ENCODE measurements at regions not wholly inside any gene's neighbourhood (a gene's known extent, or its start where the extent isn't known, plus 50 kb on each side); places are given as distances from the start of the nearest gene placed in this dataset.

GRCh38 chr18:78293540-78293939 lies 686.1 kb upstream of the SALL3 start:
- TF ChIP-seq CTCF (conservative IDR thresholded peaks at IDR 0.05; ENCODE audit: low read depth, low read length) = no peak
- DNase-seq (ENCODE audit: low read depth) = no peak
- no peak overlapping the region for H3K4me3 ChIP-seq (ENCODE audit: low read depth, low read length)

- TF ChIP-seq CTCF (conservative IDR thresholded peaks at IDR 0.05; ENCODE audit: low read depth, low read length) = no peak
- no peak for DNase-seq (ENCODE audit: low read depth)
- no peak overlapping the region for H3K4me3 ChIP-seq (ENCODE audit: low read depth, low read length)
Measured at GRCh38 chr18:78293940-78294541, 685.6 kb upstream of the SALL3 start.

GRCh38 chr18:78295262-78295661 lies 684.4 kb upstream of the SALL3 start:
- TF ChIP-seq CTCF (conservative IDR thresholded peaks at IDR 0.05; ENCODE audit: low read depth, low read length) = no peak
- no peak for DNase-seq (ENCODE audit: low read depth)

GRCh38 chr18:78296166-78296565 lies 683.5 kb upstream of the SALL3 start:
- DNase-seq (ENCODE audit: low read depth) = no peak
- no peak for TF ChIP-seq CTCF (conservative IDR thresholded peaks at IDR 0.05; ENCODE audit: low read depth, low read length)
- no peak overlapping the region for H3K4me3 ChIP-seq (ENCODE audit: low read depth, low read length)

More at GRCh38 chr18:78295262-78295661, 684.4 kb upstream of the SALL3 start:
- H3K4me3 ChIP-seq (ENCODE audit: low read depth, low read length) = no peak overlapping the region

GRCh38 chr18:78297048-78297447 lies 682.6 kb upstream of the SALL3 start:
- no peak overlapping the region for H3K4me3 ChIP-seq (ENCODE audit: low read depth, low read length)
- TF ChIP-seq CTCF (conservative IDR thresholded peaks at IDR 0.05; ENCODE audit: low read depth, low read length) = no peak
- DNase-seq (ENCODE audit: low read depth) = no peak

GRCh38 chr18:78303519-78304191 lies 676.0 kb upstream of the SALL3 start:
- H3K4me3 ChIP-seq (ENCODE audit: low read depth, low read length) = no peak overlapping the region
- DNase-seq (ENCODE audit: low read depth) = no peak
- no peak for TF ChIP-seq CTCF (conservative IDR thresholded peaks at IDR 0.05; ENCODE audit: low read depth, low read length)
